BE2C (cell line): ENCODE measurements at regions not wholly inside any gene's neighbourhood (a gene's known extent, or its start where the extent isn't known, plus 50 kb on each side); places are given as distances from the start of the nearest gene placed in this dataset.

Source experiments
- DNase-seq: peaks from one replicate; pipeline ENCODE4 v3.0.0-alpha.2; 2020
- H3K27me3 ChIP-seq: fragments of 250-450 bp; sonication (Bioruptor Pico); 2 replicates; pipeline ENCODE4 v1.5.1; 2020; ENCODE audit warnings: mild to moderate bottlenecking
- H3K36me3 ChIP-seq: fragments of 250-450 bp; sonication (Bioruptor Pico); 2 replicates; pipeline ENCODE4 v1.5.1; 2020; ENCODE audit warnings: mild to moderate bottlenecking
- H3K4me1 ChIP-seq: fragments of 250-450 bp; sonication (Bioruptor Pico); 2 replicates; pipeline ENCODE4 v1.5.1; 2020
- H3K4me3 ChIP-seq: 2 replicates; pipeline ENCODE4 v1.5.1; 2011; ENCODE audit warnings: low read depth, low read length
- H3K9me3 ChIP-seq: fragments of 250-450 bp; sonication (Bioruptor Pico); 2 replicates; pipeline ENCODE4 v1.5.1; 2020
- TF ChIP-seq, protein P1 (sequence below): IDR thresholded peaks from 2 replicates; pipeline ENCODE4 v1.5.1; 2012; ENCODE audit warnings: mild to moderate bottlenecking, low read depth, low read length

DNA sequence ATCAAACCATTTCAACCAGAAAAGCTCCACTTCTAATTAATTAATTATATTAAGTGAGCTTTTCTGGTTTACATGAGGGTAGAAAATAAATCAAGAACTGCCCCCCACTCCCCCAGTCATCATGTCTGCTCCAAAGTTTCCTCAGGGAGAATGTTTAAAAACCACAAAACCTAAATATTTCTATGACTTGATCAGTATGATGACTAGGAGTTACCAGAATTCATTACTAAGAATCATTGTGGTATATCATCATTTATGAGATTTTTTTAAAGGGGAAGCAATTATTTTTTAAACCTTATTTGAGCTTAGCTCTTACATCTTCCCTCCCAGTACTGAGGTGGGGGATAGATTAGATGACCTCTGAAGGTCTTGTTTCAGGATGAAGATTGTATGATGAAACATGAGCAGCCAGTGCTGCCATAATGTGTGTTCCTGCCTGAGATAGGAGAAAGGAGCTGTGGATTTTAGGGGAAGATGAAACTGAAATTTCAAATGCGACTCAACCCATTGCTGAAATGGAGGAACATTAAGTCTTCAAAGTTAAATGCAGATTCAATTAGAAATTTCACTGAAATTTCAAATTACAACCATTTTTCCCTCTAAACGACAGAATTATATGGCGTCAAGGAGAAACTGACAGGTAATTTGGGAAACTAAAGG, 401.3 kb upstream of the CADM1 start:
- TF ChIP-seq, protein P1, sequence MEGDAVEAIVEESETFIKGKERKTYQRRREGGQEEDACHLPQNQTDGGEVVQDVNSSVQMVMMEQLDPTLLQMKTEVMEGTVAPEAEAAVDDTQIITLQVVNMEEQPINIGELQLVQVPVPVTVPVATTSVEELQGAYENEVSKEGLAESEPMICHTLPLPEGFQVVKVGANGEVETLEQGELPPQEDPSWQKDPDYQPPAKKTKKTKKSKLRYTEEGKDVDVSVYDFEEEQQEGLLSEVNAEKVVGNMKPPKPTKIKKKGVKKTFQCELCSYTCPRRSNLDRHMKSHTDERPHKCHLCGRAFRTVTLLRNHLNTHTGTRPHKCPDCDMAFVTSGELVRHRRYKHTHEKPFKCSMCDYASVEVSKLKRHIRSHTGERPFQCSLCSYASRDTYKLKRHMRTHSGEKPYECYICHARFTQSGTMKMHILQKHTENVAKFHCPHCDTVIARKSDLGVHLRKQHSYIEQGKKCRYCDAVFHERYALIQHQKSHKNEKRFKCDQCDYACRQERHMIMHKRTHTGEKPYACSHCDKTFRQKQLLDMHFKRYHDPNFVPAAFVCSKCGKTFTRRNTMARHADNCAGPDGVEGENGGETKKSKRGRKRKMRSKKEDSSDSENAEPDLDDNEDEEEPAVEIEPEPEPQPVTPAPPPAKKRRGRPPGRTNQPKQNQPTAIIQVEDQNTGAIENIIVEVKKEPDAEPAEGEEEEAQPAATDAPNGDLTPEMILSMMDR, result no peak
- Histone ChIP-seq H3K4me3 (no peak overlapping the region), H3K9me3 (no peaks in the 10 kb centered on the region), H3K4me1 (peaks cover 19% of the 10 kb centered on the region), H3K27me3 (no peaks in the 10 kb centered on the region), H3K36me3 (no peaks in the 10 kb centered on the region)
- no peak for DNase-seq

DNA sequence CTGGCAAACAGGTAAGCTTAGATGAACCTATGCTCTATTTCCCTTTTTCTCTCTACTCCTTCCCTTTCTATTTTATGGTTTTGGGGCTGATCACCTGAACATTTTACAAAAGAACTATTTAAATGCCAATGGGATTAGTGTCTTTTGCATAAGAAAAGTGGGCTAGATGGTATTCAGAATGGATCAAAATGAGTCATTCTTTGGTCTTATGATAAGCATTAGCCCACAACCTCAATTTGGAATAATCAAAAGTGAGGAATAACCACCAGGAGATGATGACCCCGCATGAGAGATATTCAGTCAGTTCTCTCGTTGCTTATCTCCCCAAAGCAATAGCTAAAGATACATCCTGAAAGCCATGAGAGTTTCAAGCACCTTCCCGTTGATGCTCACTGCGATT, 399.0 kb upstream of the CADM1 start:
- no peaks in the 10 kb centered on the region for H3K27me3 ChIP-seq
- H3K4me1 ChIP-seq, result peaks cover 17% of the 10 kb centered on the region
- H3K4me3 ChIP-seq, result no peak overlapping the region
- no peak for DNase-seq
- no peaks in the 10 kb centered on the region for H3K9me3 ChIP-seq
- no peaks in the 10 kb centered on the region for H3K36me3 ChIP-seq
- TF ChIP-seq, protein P1, result no peak

DNA sequence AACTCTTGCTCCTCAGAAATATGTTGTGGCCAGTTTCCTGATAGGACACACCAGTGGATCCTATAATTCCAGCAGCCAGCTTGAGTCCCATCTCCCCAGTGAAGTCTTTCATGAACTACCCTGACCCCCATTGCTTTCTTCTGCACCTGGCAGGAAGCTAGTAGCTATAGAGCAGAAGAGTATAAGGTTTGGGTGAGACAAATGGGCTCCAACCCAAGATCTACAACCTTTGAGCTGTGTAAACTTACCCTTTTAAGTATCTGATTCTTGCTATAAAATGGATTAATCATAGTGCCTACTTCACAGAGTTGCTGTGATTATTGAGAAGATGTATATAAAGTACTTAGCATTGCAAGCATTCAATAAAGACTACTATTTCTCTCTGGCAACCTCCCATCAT, 396.9 kb upstream of the CADM1 start:
- no peak overlapping the region for H3K4me3 ChIP-seq
- no peaks in the 10 kb centered on the region for H3K9me3 ChIP-seq
- DNase-seq, result no peak
- H3K36me3 ChIP-seq, result no peaks in the 10 kb centered on the region
- peaks cover 8% of the 10 kb centered on the region for H3K4me1 ChIP-seq
- no peaks in the 10 kb centered on the region for H3K27me3 ChIP-seq
- TF ChIP-seq, protein P1, result no peak

DNA sequence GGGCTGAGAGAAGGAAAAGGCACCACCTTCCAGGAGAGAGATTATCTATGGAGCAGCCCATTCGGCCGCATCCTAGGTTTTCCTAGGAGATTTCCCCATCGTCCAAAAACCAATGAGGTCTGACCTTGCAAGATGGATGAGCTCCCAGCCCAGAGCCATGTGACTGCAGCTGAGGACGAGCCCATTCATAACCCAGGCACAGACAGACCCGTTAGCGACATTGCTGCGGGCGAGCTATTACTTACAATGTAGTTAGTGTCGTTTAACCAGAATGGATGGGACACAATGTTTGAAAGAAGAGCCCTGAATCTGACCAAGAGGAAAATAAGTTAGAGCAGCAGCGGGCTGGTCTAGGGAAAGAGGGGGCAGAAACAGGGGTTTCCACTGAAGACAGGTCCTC, 395.9 kb upstream of the CADM1 start:
- no peak overlapping the region for H3K4me3 ChIP-seq
- H3K9me3 ChIP-seq, result no peaks in the 10 kb centered on the region
- TF ChIP-seq, protein P1, result no peak

DNA sequence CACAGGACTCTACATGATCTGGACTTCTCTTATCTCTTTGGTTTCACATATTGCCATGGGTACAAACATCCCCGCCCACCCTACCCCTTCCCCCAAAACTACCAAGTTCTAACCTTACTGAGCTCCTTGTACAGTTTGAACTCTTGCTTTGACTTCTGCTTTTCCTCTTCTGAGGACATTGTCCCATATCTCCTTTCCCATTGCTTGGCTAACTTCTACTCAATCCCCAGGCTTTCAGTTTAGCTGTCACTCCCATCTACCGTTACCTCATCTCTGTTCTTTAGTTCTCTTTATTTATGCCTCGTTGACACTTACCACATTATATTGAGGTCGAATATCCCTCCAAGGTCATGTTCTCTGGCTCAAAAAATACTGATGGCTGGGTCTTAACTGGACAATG, 393.5 kb upstream of the CADM1 start:
- TF ChIP-seq, protein P1, result no peak
- Histone ChIP-seq H3K27me3 (no peaks in the 10 kb centered on the region), H3K4me1 (peaks cover 13% of the 10 kb centered on the region), H3K9me3 (no peaks in the 10 kb centered on the region), H3K4me3 (no peak overlapping the region), H3K36me3 (no peaks in the 10 kb centered on the region)
- no peak for DNase-seq

More for the DNA sequence above, 395.9 kb upstream of the CADM1 start:
- H3K4me1 ChIP-seq, result no peaks in the 10 kb centered on the region; the same call in 1 of the 2 replicates
- no peaks in the 10 kb centered on the region for H3K36me3 ChIP-seq
- DNase-seq, result no peak
- H3K27me3 ChIP-seq, result no peaks in the 10 kb centered on the region

DNA sequence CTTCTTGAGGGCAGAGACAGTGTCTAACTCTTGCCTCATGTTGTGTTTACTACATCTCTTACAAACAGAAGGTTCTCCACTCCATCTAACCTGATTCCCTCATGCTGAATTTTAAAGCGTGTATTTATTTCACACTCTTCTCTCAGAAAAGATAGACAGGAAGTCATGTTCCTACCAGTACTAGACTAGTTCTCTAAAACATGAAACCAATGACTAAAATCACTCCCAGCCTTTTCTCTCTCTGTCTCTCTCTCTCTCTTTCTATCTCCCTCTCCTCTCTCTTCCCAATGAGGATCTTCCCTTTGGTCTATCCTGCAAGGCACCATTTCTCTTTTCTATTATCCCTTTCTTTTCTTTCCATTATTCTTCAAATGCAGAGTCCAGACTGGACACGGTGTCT, 391.9 kb upstream of the CADM1 start:
- Histone ChIP-seq H3K4me1 (peaks cover 13% of the 10 kb centered on the region), H3K9me3 (no peaks in the 10 kb centered on the region), H3K27me3 (no peaks in the 10 kb centered on the region), H3K4me3 (no peak overlapping the region), H3K36me3 (no peaks in the 10 kb centered on the region)
- DNase-seq, result no peak
- TF ChIP-seq, protein P1, result no peak
